ENCODE measurements at regions not wholly inside any gene's neighbourhood (a gene's known extent, or its start where the extent isn't known, plus 50 kb on each side); places are given as distances from the start of the nearest gene placed in this dataset.
A peak's percentile ranks its signal among the peaks of the same experiment; 100 is the strongest.
"Not testable (repeated sequence)": the region's sequence is repeated elsewhere in the genome, so short reads cannot be mapped to it uniquely, and the experiment has no call there.

GRCh38 chr4:24001486-24002329, 111.9 kb upstream of the PPARGC1A start:
- DNase-seq (ENCODE audit: low spot score) = no peak

GRCh38 chr4:24000470-24000831, 110.6 kb upstream of the PPARGC1A start:
- no peak for DNase-seq (ENCODE audit: low spot score)

GRCh38 chr4:23999714-24000469, 110.0 kb upstream of the PPARGC1A start:
- peak; percentile 16 for DNase-seq (ENCODE audit: low spot score)

- DNase-seq (ENCODE audit: low spot score) = no peak
These were observed 103.5 kb upstream of the PPARGC1A start for GRCh38 chr4:23993373-23993772.

GRCh38 chr4:23991444-23991843, 101.6 kb upstream of the PPARGC1A start:
- DNase-seq (ENCODE audit: low spot score) = no peak

- DNase-seq (ENCODE audit: low spot score) = no peak
These were observed 96.4 kb upstream of the PPARGC1A start for GRCh38 chr4:23986270-23986669.

- DNase-seq (ENCODE audit: low spot score) = no peak
These were observed 91.5 kb upstream of the PPARGC1A start for GRCh38 chr4:23981328-23981727.

GRCh38 chr4:23979534-23979933, 89.7 kb upstream of the PPARGC1A start:
- DNase-seq (ENCODE audit: low spot score) = no peak

- DNase-seq (ENCODE audit: low spot score) = no peak
These were observed 88.2 kb upstream of the PPARGC1A start for GRCh38 chr4:23978002-23978401.

- DNase-seq (ENCODE audit: low spot score) = no peak
These were observed 86.6 kb upstream of the PPARGC1A start for GRCh38 chr4:23976423-23976822.

GRCh38 chr4:23973308-23973855, 83.5 kb upstream of the PPARGC1A start:
- DNase-seq (ENCODE audit: low spot score) = no peak

GRCh38 chr4:23972805-23973204, 83.0 kb upstream of the PPARGC1A start:
- DNase-seq (ENCODE audit: low spot score) = no peak

- no peak for DNase-seq (ENCODE audit: low spot score)
These were observed 82.3 kb upstream of the PPARGC1A start for GRCh38 chr4:23972187-23972586.

- no peak for DNase-seq (ENCODE audit: low spot score)
These were observed 80.5 kb upstream of the PPARGC1A start for GRCh38 chr4:23970201-23970850.

GRCh38 chr4:23969635-23970145, 79.8 kb upstream of the PPARGC1A start:
- no peak for DNase-seq (ENCODE audit: low spot score)

- DNase-seq (ENCODE audit: low spot score) = no peak
These were observed 77.4 kb upstream of the PPARGC1A start for GRCh38 chr4:23967281-23967680.

- peak; percentile 15 for DNase-seq (ENCODE audit: low spot score)
These were observed 76.9 kb upstream of the PPARGC1A start for GRCh38 chr4:23966725-23967124.

- no peak for DNase-seq (ENCODE audit: low spot score)
These were observed 72.6 kb upstream of the PPARGC1A start for GRCh38 chr4:23962462-23962861.

GRCh38 chr4:23961395-23961794, 71.5 kb upstream of the PPARGC1A start:
- DNase-seq (ENCODE audit: low spot score) = not testable (repeated sequence)

GRCh38 chr4:23959396-23960148, 69.7 kb upstream of the PPARGC1A start:
- no peak for DNase-seq (ENCODE audit: low spot score)

- DNase-seq (ENCODE audit: low spot score) = no peak
These were observed 68.9 kb upstream of the PPARGC1A start for GRCh38 chr4:23958749-23959148.

- no peak for DNase-seq (ENCODE audit: low spot score)
These were observed 67.6 kb upstream of the PPARGC1A start for GRCh38 chr4:23957465-23957864.

Data from AG20443 (cell line).